Putamen (tissue), 1 donor: ENCODE measurements at regions not wholly inside any gene's neighbourhood (a gene's known extent, or its start where the extent isn't known, plus 50 kb on each side); places are given as distances from the start of the nearest gene placed in this dataset.

Source experiments
- DNase-seq: peaks from one replicate; pipeline ENCODE4 v3.0.0-alpha.2; 2016; ENCODE audit warnings: low spot score

DNA sequence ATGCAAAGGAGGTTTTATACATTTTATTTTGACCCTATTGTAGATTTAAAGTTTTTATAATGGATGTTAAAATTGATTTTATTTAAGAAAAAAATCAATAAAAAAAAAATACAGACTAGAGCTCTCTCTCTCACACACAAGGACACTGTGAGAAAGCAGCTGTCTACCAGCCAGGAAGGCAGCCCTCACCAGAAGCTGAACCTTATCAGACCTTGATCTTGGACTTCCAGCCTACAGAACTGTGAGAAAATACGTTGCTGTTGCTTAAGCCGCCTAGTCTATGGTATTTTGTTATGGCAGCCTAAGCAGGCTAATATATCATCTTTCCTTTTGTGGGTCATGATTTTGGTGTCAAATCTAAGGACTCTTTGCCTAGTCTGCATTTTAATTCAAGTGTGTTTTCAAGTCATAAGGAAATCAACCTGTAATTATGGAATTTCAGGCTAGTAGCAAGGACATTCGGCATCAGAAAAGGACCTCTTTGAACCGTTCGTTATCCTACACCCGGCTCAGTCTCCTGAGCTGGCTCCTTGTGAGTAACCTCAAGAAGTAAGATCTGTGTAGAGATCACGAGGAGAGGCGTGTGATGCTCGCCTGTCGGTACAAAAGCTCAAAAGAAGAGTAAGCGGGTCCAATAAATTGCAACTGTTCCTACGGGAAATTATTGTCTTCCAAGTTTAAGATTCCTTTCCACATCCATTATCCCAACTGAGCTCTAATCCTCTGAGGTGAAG lies 98.2 kb downstream of the PDCL3 start:
- no peak for DNase-seq

GRCh38 chr2:100662866-100663265 lies 100.1 kb downstream of the PDCL3 start:
- DNase-seq: no peak

GRCh38 chr2:100664021-100664755 lies 101.4 kb downstream of the PDCL3 start:
- DNase-seq: no peak

GRCh38 chr2:100664756-100665101 lies 101.9 kb downstream of the PDCL3 start:
- DNase-seq: no peak

DNA sequence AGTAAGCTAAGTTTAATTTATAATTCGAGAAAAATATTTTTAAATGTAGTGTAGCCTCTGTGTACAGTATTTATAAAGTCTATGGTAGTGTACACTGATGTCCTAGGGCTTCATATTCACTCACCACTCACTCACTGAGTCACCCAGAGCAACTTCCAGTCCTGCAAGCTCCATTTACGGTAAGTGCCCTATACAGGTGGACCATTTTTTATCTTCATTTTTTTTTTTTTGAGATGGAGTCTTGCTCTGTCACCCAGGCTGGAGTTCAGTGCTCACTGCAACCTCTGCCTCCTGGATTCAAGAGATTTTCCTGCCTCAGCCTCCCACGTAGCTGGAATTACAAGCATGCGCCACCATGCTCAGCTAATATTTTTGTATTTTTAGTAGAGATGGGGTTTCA lies 104.2 kb downstream of the PDCL3 start:
- DNase-seq: no peak

DNA sequence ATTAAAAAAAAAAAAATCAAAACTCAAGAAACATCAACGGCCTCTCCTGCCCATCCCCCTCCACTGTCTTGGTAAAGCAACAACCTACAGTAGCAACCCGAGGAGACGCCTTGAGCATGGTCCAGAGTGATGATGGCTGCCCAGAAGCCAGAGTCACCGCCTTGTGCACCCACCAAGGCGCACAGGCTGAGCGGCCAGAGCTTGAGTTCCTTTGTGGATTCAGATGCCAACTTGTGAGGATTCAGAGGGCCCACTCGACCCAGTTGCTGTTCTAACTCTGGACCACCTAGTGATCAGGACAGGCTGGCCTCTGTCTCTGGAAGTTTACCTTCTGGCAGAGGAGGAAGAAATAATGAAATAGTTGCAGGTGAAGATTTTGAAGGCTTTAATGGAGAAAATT lies 105.0 kb downstream of the PDCL3 start:
- no peak for DNase-seq

DNA sequence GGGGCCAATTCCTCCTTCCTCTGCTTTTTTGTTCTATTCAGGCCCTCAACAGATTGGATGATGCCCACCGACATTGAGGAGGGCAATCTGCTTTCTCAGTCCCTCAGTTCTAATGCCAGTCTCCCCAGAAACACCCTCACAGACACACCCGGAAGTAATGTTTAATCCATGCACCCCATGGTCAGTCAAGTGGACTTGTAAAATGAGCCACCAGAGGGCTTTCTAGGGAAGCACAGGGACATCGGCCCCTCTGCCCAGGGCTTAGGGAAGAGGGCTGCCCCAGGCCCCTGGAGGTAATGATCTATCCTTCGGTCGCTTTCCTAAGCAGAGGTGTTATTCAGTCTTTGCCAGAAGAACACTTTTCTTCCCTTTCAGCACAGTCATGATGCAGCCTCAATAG lies 107.4 kb downstream of the PDCL3 start:
- DNase-seq: no peak

GRCh38 chr2:100673115-100673514 lies 110.3 kb downstream of the PDCL3 start:
- DNase-seq: no peak

DNA sequence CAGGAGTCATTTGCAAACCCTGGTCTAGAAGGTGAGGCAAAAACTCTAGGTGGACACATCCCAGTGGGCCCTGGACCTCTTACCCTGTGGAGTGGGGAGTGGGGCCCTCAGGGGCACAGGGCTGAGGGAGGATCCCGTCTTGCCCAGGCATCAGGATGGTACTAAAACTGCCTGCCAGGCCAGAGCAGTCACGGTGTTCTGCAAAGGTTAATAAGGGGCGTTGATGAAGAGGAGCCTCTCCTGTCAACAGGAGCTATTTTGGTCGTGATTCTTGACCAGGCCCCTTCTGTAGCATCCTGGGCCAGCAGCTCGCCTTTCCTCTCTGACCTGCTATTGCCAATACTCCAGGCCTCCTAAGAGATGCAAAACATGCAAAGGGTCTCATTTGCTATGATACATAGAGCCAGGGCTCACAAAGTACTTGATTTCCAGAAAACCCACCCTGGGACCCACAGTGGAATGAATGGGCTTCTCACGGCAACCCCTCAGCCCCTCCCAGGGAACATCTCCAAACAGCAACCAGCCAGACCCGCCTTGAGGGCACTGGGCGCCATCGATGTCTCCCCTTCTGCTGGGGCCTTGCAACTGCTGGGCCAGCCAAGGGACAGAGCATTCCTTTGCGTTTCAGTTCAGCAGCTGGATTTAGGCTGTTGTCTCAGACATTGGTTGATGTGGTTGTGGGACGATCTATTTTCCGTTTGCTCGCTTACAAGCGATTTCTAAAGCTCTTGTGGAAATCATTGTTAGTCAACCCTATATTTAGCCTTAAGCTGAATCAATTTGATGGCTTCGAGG lies 111.1 kb downstream of the PDCL3 start:
- DNase-seq: no peak

GRCh38 chr2:100674666-100675065 lies 111.9 kb downstream of the PDCL3 start:
- DNase-seq: no peak

- DNase-seq: no peak
Observed at GRCh38 chr2:100675373-100675772, 112.6 kb downstream of the PDCL3 start.

- DNase-seq: no peak
Observed at GRCh38 chr2:100675855-100676254, 113.1 kb downstream of the PDCL3 start.

GRCh38 chr2:100676346-100676745 lies 113.6 kb downstream of the PDCL3 start:
- DNase-seq: no peak

DNA sequence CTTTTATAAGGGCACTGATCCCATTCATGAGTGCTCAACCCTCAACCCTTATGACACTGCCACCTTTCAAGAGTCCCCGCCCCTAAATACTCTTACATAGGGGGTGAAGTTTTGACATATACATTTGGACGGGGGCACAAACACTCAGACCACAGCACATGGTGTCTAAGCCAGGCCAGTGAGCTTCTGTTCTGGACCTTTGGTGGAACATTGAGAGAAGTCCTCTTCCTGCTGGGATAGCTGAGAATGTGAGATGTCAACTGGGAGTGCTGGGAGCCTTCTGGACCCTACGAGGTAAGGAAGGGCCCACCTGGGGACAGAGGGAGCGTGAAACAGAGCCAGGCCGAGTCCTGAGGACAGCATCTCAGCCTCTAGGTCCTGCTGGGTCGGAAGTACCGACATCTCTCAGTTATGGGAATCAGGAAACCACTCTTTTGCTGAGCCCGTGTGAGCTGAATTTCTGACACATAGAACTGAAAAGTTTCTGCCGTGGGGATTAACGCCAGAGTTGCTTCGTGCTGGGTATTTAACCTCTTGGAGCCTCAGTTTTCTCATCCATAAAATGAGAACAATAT lies 114.9 kb downstream of the PDCL3 start:
- no peak for DNase-seq

DNA sequence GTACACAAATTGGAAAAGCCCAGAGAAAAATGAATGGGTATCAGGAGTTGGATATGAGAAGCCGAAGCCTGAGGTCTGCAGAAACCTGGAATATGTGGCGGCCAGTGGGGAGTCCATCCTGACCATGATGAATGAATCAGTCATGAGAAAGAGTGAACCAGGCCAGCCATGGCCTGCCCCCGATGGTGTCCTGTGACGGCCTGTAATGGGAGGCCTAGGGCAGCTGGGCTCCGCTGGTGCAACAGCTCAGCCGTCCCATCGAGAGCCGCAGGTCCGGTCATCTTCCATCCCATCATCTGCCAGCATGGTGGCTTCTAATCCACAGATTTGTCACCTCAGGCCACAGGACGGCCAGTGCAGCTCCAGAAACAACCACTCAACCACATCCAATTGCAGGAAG lies 116.4 kb downstream of the PDCL3 start:
- no peak for DNase-seq

DNA sequence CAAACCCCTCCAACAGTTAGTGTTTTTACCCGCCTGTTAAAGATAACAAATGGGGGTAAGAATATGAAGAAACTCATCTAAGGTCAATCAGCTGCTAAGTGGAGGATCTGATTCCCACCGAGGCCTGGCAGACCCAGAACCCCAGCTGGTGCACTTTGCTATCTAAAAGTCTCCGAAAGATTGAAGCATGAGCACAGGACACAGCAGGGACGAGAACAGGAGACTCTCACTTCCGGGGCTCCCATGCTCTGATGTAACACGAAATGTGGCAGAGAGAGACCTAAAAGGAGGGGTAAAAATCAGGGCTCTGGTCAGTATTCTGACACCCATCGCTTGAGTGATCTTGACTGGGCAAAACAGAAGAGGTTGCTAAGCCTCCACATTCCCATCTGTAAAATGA lies 119.7 kb downstream of the PDCL3 start:
- no peak for DNase-seq

DNA sequence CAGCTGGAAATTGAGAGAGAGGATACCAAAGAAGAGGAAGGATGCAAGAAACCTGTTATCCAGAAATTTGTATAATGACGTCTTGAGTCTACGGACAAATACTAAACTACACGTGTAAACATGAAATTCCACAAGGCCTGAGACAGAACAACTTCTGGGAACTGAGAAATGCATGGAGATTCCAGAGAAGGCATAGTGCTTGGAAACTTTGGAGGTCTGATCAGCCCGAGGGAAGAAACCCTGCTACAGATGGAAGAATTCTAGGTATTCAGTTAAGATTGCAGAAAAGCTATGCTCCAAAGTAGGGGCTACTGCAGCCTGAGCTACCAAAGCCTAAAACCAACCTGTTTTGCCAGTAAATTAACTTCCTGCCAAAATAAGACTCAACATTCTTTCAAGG lies 120.4 kb downstream of the PDCL3 start:
- no peak for DNase-seq

- no peak for DNase-seq
Observed at GRCh38 chr2:100691846-100692245, 128.1 kb upstream of the NPAS2 start.

GRCh38 chr2:100692381-100692780 lies 127.6 kb upstream of the NPAS2 start:
- no peak for DNase-seq

- no peak for DNase-seq
Observed at GRCh38 chr2:100692906-100693305, 127.0 kb upstream of the NPAS2 start.

DNA sequence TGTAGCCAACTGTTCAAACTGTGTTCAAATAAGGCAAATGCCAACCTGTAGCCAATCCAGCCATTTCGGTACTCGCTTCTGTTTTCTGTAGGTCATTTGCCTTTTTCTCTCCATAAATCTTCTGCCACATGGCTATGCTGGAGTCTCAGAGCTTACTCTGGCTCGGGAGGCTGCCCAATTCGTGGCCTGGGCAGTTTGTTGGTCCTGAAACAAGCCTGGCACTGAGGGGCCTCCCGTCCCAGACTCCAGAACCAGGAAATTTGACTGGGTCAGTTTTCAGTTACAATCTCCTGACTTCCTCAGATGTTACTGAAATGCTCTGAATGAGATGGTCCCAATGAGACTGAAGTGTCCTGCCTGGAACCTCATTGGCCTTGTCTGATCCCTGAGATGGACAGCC lies 120.8 kb upstream of the NPAS2 start:
- DNase-seq: no peak

DNA sequence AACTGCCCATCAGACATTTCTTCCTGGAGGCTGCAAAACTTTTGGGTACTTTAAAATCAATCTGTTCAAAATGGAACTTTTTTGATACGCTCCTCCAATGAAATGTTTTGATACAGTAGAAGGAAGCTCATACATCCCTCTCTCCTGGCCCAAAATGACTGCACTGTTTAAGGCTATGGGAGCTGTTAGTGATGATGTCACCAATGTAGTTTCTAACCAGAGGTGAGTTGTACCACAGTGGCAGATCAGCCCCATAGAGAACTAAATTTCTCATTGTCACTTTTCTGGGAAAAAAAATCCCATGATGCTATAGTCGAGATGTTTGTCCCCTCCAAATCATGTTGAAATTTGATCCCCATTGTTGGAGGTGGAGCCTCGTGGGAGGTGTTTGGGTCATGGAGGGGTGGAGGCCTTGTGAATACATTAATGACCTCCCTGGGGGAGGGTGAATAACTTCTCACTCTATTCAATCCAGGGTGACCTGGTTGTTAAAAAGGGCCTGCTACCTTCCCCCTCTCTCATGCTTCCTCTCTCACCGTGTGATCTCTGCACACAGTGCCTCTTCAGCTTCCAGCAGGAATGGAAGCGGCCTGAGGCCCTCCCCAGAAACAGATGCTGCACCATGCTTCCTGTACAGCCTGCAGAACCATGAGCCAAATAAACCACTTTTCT lies 117.4 kb upstream of the NPAS2 start:
- no peak for DNase-seq
